K562 (cell line): ENCODE measurements at regions not wholly inside any gene's neighbourhood (a gene's known extent, or its start where the extent isn't known, plus 50 kb on each side); places are given as distances from the start of the nearest gene placed in this dataset.

ENCODE experiments used
- ATAC-seq: fragments of 200-7000 bp; cut with Tn5 transposase; 3 replicates; pipeline ENCODE4 v1.9.1; 2020; ENCODE audit warnings: moderate library complexity
- BruUV-seq: library from RNA; stranded (reverse); fragments of 400-500 nt; replicated peaks from 2 replicates; lab custom pipeline; 2021; lab: Mats Ljungman, UMichigan
- CTCF ChIA-PET: fragments of 300-600 bp; formaldehyde crosslinking; extraction: SDS; loops from one replicate; lab custom pipeline; 2021; ENCODE audit warnings: low intra/inter-chr PET ratio; lab: Yijun Ruan, JAX
- POLR2A ChIA-PET: fragments of 300-600, 350-650 bp; sonication (Branson Sonifier 250); formaldehyde crosslinking; extraction: SDS; loops from one replicate; lab custom pipeline; 2021; ENCODE audit warnings: antibody characterized with exemption, inconsistent platforms; lab: Yijun Ruan, JAX
- DNase-seq, 4 experiments: peaks; one replicate each; pipeline versions ENCODE4 v3.0.0 to v3.0.0-alpha.2; 2011 to 2018; ENCODE audit warnings: low spot score in 3 of 4, mixed read lengths in 3 of 4; ENCODE audit errors: extremely low read depth in 1 of 4
- FAIRE-seq: peaks from 2 replicates; lab custom pipeline; 2011; peaks lifted over from hg19 to GRCh38; lab: Jason Lieb, UNC
- H2AFZ ChIP-seq: 2 replicates; pipeline ENCODE4 v1.6.0; 2011; ENCODE audit warnings: low read depth, low read length, control low read depth, inconsistent platforms
- H3K27ac ChIP-seq: fragments of 200-600 bp; 3 replicates; pipeline ENCODE4 v1.8.0; 2011; ENCODE audit warnings: low read depth, mild to moderate bottlenecking, control low read depth, inconsistent platforms, low read length, moderate library complexity, mixed read lengths; ENCODE audit errors: extremely low read depth
- H3K27me3 ChIP-seq, 2 experiments: fragments of 300-600 bp in 1 of 2; 2 replicates in 1 of 2; 3 replicates in 1 of 2; pipeline versions ENCODE4 v1.6.0 to v1.8.0; 2011; ENCODE audit warnings: inconsistent platforms in 2 of 2, low read length in 2 of 2, mild to moderate bottlenecking in 1 of 2, mixed read lengths in 1 of 2, moderate library complexity in 1 of 2; ENCODE audit not compliant: control insufficient read depth in 2 of 2, insufficient read depth in 2 of 2
- H3K36me3 ChIP-seq: fragments of 300-600 bp; 3 replicates; pipeline ENCODE4 v1.8.0; 2011; ENCODE audit warnings: mild to moderate bottlenecking, low read length, inconsistent platforms; ENCODE audit not compliant: control insufficient read depth, insufficient read depth
- H3K4me1 ChIP-seq, 2 experiments: fragments of 200-600 bp in 1 of 2; replicated peaks in 1 of 2; 2 replicates in 1 of 2; 3 replicates in 1 of 2; pipeline versions ENCODE4 v1.5.1 to v1.8.0; 2011; ENCODE audit warnings: inconsistent platforms in 2 of 2, low read length in 2 of 2, mild to moderate bottlenecking in 1 of 2, mixed read lengths in 1 of 2, moderate library complexity in 1 of 2; ENCODE audit not compliant: control insufficient read depth in 2 of 2, insufficient read depth in 2 of 2
- H3K4me2 ChIP-seq: 2 replicates; pipeline ENCODE4 v1.6.1; 2011; ENCODE audit warnings: low read length, control low read depth, inconsistent platforms, mixed read lengths; ENCODE audit not compliant: insufficient read depth
- H3K4me3 ChIP-seq: fragments of 200-600 bp; sonication (generic), shearing (Covaris generic); 2 replicates; pipeline ENCODE4 v1.5.1; 2016; ENCODE audit warnings: control low read depth, inconsistent platforms
- H3K79me2 ChIP-seq: fragments of 200-600 bp; 3 replicates; pipeline ENCODE4 v1.8.0; 2011; ENCODE audit warnings: low read length, inconsistent platforms; ENCODE audit not compliant: control insufficient read depth, insufficient read depth
- H3K9ac ChIP-seq, 2 experiments: 2 replicates each; pipeline versions ENCODE4 v1.6.0 to v1.6.1; 2011; ENCODE audit warnings: low read depth in 2 of 2, low read length in 2 of 2, control low read depth in 1 of 2, inconsistent platforms in 1 of 2, mild to moderate bottlenecking in 1 of 2, mixed read lengths in 1 of 2; ENCODE audit not compliant: insufficient read depth in 1 of 2
- H3K9me1 ChIP-seq: one replicate; pipeline ENCODE4 v1.6.0; 2011; ENCODE audit warnings: inconsistent platforms, mild to moderate bottlenecking, low read length, moderate library complexity; ENCODE audit not compliant: control insufficient read depth, insufficient read depth
- H3K9me3 ChIP-seq: replicated peaks from 2 replicates; pipeline ENCODE4 v1.5.1; 2011; ENCODE audit warnings: low read depth, low read length, inconsistent platforms; ENCODE audit not compliant: control insufficient read depth, insufficient read depth
- H4K20me1 ChIP-seq: replicated peaks from 2 replicates; pipeline ENCODE4 v1.6.1; 2011; ENCODE audit warnings: low read length, inconsistent platforms, mixed read lengths; ENCODE audit not compliant: control insufficient read depth, insufficient read depth
- CTBP1 ChIP-seq: fragments of 450-650 bp; IDR thresholded peaks from 2 replicates; pipeline ENCODE4 v1.6.1; 2016; ENCODE audit warnings: borderline replicate concordance
- DPF2 ChIP-seq: fragments of 450-650 bp; IDR thresholded peaks from 2 replicates; pipeline ENCODE4 v1.6.1; 2016
- ELF2 ChIP-seq: fragments of 250-450 bp; sonication (Bioruptor Pico); IDR thresholded peaks from 2 replicates; pipeline ENCODE4 v1.5.0; 2021; ENCODE audit warnings: mild to moderate bottlenecking
- HMGN3 ChIP-seq: IDR thresholded peaks from 2 replicates; pipeline ENCODE4 v1.6.1; 2011; ENCODE audit warnings: borderline replicate concordance, low read depth, mild to moderate bottlenecking, mixed read lengths, low read length; ENCODE audit not compliant: insufficient read length; ENCODE audit errors: extremely low read depth
- IRF9 ChIP-seq: fragments of 450-650 bp; IDR thresholded peaks from 2 replicates; pipeline ENCODE4 v1.6.1; 2016; ENCODE audit warnings: missing biosample characterization, missing genetic modification characterization
- KAT2B ChIP-seq: IDR thresholded peaks from one replicate; pipeline ENCODE4 v1.6.1; 2012; ENCODE audit warnings: low read depth, mild to moderate bottlenecking, control low read depth, inconsistent platforms, low read length, moderate library complexity
- MAZ ChIP-seq, 2 experiments: fragments of 450-650 bp in 1 of 2; sonication (generic) in 1 of 2; formaldehyde crosslinking; IDR thresholded peaks in 1 of 2; conservative IDR thresholded peaks in 1 of 2; 2 replicates each; pipeline versions ENCODE4 v1.4.0 to v1.5.0; 2020; ENCODE audit warnings: mild to moderate bottlenecking in 1 of 2, missing genetic modification reagents in 1 of 2
- RNF219 ChIP-seq: fragments of 250-450 bp; sonication (Bioruptor Pico); IDR thresholded peaks from 2 replicates; pipeline ENCODE4 v1.5.0; 2022; ENCODE audit warnings: mild to moderate bottlenecking
- SMAD4 ChIP-seq: fragments of 250-450 bp; sonication (Bioruptor Pico); conservative IDR thresholded peaks from 2 replicates; pipeline ENCODE4 v1.8.0; 2021; ENCODE audit warnings: inconsistent platforms, mild to moderate bottlenecking, moderate library complexity
- ZBTB1 ChIP-seq: sonication (generic); formaldehyde crosslinking; IDR thresholded peaks from 2 replicates; pipeline ENCODE4 v1.8.1; 2023; ENCODE audit warnings: missing genetic modification reagents, low read depth, mild to moderate bottlenecking, borderline replicate concordance
- ZBTB7A ChIP-seq: IDR thresholded peaks from 2 replicates; pipeline ENCODE4 v1.6.1; 2011; ENCODE audit warnings: low read depth, mild to moderate bottlenecking, low read length, moderate library complexity, borderline replicate concordance; ENCODE audit not compliant: control insufficient read depth
- ZC3H4 ChIP-seq: sonication (generic); formaldehyde crosslinking; IDR thresholded peaks from 2 replicates; pipeline ENCODE4 v1.9.0; 2021; ENCODE audit warnings: missing genetic modification reagents, borderline replicate concordance
- ZFPM2 ChIP-seq: fragments of 250-450 bp; sonication (Bioruptor Pico); IDR thresholded peaks from 2 replicates; pipeline ENCODE4 v1.5.1; 2022; ENCODE audit warnings: mild to moderate bottlenecking
- ZHX1 ChIP-seq: fragments of 150-350 bp; conservative IDR thresholded peaks from 2 replicates; pipeline ENCODE4 v1.6.1; 2014; ENCODE audit warnings: low read length
- ZNF175 ChIP-seq: fragments of 200-800 bp; sonication (Bioruptor generic); IDR thresholded peaks from 2 replicates; pipeline ENCODE4 v1.6.1; 2016; ENCODE audit warnings: low read depth, mild to moderate bottlenecking, missing genetic modification characterization, missing compliant biosample characterization
- in situ Hi-C: fragments of 300-500 bp; cut with MboI; formaldehyde crosslinking; loops from 4 replicates; pipeline ENCODE4 v1.15.0; 2018; ENCODE audit warnings: inconsistent platforms, mixed read lengths
- intact Hi-C: fragments of 100-400 bp; cut with micrococcal nuclease; formaldehyde crosslinking; loops from 2 replicates; pipeline ENCODE4 v1.14.2; 2022

GRCh38 chr18:67318651-67319050 lies 197.9 kb downstream of the DSEL start:
- Histone ChIP-seq H3K9me1 (no peaks in the 10 kb centered on the region), H3K79me2 (no peaks in the 10 kb centered on the region), H3K4me3 (no peak overlapping the region), H3K27ac (no peak overlapping the region), H3K36me3 (no peaks in the 10 kb centered on the region), H2AFZ (no peak overlapping the region), H3K9me3 (no peaks in the 10 kb centered on the region), H3K27me3 (no peaks in the 10 kb centered on the region), H3K9ac (no peak overlapping the region), H3K4me2 (no peak overlapping the region), H4K20me1 (no peaks in the 10 kb centered on the region), H3K4me1 (no peaks in the 10 kb centered on the region)
- ChIA-PET POLR2A (no interaction called here), CTCF (no interaction called here)
- in situ Hi-C loops (no loop called here), intact Hi-C loops (no loop called here)
- no peak for DNase-seq
- FAIRE-seq: no peak
- no peak for ATAC-seq
- no TSS peak for BruUV-seq
- TF ChIP-seq CTBP1 (no peak), RNF219 (CRISPR knock-in tag) (no peak), ZC3H4 (CRISPR knock-in tag) (no peak), MAZ (CRISPR knock-in tag; conservative IDR thresholded peaks at IDR 0.05 in 1 of 2, IDR thresholded peaks at IDR 0.05 in 1 of 2) (no peak), ELF2 (CRISPR knock-in tag) (no peak), ZHX1 (no peak), ZBTB7A (no peak), KAT2B (no peak), DPF2 (no peak), ZFPM2 (CRISPR knock-in tag) (no peak), ZBTB1 (CRISPR knock-in tag) (no peak), ZNF175 (CRISPR knock-in tag) (no peak), SMAD4 (CRISPR knock-in tag) (no peak), IRF9 (tag) (no peak), HMGN3 (no peak)
